ENCODE measurements at regions not wholly inside any gene's neighbourhood (a gene's known extent, or its start where the extent isn't known, plus 50 kb on each side); places are given as distances from the start of the nearest gene placed in this dataset.

DNA sequence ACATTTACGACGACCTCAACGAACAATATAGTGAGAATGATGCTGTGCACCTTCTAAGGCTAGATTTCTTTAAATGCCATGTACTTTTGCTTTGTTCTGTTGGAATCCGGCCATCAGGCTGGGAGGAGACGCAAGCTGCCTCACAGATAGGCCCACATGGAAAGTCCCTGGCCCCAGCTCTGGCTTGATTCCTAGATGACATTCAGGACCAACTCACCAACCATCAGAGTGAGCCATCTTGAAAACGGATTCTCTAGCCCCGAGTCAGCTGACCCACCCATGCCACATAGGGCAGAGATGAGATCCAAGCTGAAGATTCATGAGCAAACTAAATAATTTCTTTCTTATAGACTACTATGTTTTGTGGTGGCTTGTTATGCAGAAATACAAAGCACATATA, 164.4 kb downstream of the ZNF281 start:
- TF ChIP-seq, protein P1, sequence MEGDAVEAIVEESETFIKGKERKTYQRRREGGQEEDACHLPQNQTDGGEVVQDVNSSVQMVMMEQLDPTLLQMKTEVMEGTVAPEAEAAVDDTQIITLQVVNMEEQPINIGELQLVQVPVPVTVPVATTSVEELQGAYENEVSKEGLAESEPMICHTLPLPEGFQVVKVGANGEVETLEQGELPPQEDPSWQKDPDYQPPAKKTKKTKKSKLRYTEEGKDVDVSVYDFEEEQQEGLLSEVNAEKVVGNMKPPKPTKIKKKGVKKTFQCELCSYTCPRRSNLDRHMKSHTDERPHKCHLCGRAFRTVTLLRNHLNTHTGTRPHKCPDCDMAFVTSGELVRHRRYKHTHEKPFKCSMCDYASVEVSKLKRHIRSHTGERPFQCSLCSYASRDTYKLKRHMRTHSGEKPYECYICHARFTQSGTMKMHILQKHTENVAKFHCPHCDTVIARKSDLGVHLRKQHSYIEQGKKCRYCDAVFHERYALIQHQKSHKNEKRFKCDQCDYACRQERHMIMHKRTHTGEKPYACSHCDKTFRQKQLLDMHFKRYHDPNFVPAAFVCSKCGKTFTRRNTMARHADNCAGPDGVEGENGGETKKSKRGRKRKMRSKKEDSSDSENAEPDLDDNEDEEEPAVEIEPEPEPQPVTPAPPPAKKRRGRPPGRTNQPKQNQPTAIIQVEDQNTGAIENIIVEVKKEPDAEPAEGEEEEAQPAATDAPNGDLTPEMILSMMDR (conservative IDR thresholded peaks at IDR 0.05; ENCODE audit: low read length), result no peak
- TF ChIP-seq EZH2phosphoT487 (IDR thresholded peaks at IDR 0.05; ENCODE audit: borderline replicate concordance, low read depth, low read length), result no peak
